ENCODE measurements at regions not wholly inside any gene's neighbourhood (a gene's known extent, or its start where the extent isn't known, plus 50 kb on each side); places are given as distances from the start of the nearest gene placed in this dataset.
A peak's percentile ranks its signal among the peaks of the same experiment; 100 is the strongest.

DNA sequence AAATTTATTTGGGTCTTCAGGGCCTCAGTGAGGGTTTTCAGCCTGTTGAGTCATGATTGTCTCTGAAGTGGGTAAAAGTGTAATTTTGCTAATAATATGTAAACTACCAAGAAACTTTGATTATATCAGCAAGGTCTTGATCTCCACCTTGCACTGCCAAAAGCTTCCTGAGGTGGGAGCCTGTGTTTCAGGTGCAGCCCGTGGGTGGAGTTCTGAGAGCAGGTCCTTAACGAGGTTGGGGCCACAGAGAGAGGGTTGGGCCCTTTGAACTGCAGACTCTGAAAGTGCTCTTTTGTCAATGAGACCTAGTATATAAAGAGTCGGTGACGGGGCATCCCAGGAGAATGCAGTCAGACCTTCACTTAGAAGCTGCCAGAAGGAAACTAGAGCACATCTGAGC lies 129.7 kb upstream of the MAP3K4 start:
- TF ChIP-seq, protein P1, sequence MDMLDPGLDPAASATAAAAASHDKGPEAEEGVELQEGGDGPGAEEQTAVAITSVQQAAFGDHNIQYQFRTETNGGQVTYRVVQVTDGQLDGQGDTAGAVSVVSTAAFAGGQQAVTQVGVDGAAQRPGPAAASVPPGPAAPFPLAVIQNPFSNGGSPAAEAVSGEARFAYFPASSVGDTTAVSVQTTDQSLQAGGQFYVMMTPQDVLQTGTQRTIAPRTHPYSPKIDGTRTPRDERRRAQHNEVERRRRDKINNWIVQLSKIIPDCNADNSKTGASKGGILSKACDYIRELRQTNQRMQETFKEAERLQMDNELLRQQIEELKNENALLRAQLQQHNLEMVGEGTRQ (IDR thresholded peaks at IDR 0.05; ENCODE audit: low read length): no peak
- TF ChIP-seq SP1 (IDR thresholded peaks at IDR 0.05; ENCODE audit: low read depth, low read length) (no peak), CBX5 (IDR thresholded peaks at IDR 0.05; ENCODE audit: low read depth, low read length) (no peak), TEAD4 (IDR thresholded peaks at IDR 0.05; ENCODE audit: low read depth, low read length) (no peak), HDAC2 (IDR thresholded peaks at IDR 0.05; ENCODE audit: borderline replicate concordance in 1 of 2, low read depth in 2 of 2, low read length in 2 of 2) (no peak), SIN3A (conservative IDR thresholded peaks at IDR 0.05 in 1 of 2, IDR thresholded peaks at IDR 0.05 in 1 of 2; ENCODE audit: low read depth in 1 of 2, low read length in 2 of 2) (no peak), RNF2 (IDR thresholded peaks at IDR 0.05; ENCODE audit: borderline replicate concordance, low read depth, low read length, missing control alignments, poor library complexity, severe bottlenecking) (no peak), FOSL1 (IDR thresholded peaks at IDR 0.05; ENCODE audit: insufficient read depth, low read depth, low read length) (no peak), SUZ12 (IDR thresholded peaks at IDR 0.05; ENCODE audit: low read length) (no peak)
- TF ChIP-seq, protein P2, sequence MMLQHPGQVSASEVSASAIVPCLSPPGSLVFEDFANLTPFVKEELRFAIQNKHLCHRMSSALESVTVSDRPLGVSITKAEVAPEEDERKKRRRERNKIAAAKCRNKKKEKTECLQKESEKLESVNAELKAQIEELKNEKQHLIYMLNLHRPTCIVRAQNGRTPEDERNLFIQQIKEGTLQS (IDR thresholded peaks at IDR 0.05; ENCODE audit: insufficient read depth, low read depth, low read length): no peak
- TF ChIP-seq, protein P3, sequence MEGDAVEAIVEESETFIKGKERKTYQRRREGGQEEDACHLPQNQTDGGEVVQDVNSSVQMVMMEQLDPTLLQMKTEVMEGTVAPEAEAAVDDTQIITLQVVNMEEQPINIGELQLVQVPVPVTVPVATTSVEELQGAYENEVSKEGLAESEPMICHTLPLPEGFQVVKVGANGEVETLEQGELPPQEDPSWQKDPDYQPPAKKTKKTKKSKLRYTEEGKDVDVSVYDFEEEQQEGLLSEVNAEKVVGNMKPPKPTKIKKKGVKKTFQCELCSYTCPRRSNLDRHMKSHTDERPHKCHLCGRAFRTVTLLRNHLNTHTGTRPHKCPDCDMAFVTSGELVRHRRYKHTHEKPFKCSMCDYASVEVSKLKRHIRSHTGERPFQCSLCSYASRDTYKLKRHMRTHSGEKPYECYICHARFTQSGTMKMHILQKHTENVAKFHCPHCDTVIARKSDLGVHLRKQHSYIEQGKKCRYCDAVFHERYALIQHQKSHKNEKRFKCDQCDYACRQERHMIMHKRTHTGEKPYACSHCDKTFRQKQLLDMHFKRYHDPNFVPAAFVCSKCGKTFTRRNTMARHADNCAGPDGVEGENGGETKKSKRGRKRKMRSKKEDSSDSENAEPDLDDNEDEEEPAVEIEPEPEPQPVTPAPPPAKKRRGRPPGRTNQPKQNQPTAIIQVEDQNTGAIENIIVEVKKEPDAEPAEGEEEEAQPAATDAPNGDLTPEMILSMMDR (IDR thresholded peaks at IDR 0.05; ENCODE audit: control extremely low read depth in 1 of 3, insufficient read depth in 1 of 3, low read depth in 1 of 3, low read length in 3 of 3): peak; percentile 21 to 43 (median 38)
- TF ChIP-seq, protein P4, sequence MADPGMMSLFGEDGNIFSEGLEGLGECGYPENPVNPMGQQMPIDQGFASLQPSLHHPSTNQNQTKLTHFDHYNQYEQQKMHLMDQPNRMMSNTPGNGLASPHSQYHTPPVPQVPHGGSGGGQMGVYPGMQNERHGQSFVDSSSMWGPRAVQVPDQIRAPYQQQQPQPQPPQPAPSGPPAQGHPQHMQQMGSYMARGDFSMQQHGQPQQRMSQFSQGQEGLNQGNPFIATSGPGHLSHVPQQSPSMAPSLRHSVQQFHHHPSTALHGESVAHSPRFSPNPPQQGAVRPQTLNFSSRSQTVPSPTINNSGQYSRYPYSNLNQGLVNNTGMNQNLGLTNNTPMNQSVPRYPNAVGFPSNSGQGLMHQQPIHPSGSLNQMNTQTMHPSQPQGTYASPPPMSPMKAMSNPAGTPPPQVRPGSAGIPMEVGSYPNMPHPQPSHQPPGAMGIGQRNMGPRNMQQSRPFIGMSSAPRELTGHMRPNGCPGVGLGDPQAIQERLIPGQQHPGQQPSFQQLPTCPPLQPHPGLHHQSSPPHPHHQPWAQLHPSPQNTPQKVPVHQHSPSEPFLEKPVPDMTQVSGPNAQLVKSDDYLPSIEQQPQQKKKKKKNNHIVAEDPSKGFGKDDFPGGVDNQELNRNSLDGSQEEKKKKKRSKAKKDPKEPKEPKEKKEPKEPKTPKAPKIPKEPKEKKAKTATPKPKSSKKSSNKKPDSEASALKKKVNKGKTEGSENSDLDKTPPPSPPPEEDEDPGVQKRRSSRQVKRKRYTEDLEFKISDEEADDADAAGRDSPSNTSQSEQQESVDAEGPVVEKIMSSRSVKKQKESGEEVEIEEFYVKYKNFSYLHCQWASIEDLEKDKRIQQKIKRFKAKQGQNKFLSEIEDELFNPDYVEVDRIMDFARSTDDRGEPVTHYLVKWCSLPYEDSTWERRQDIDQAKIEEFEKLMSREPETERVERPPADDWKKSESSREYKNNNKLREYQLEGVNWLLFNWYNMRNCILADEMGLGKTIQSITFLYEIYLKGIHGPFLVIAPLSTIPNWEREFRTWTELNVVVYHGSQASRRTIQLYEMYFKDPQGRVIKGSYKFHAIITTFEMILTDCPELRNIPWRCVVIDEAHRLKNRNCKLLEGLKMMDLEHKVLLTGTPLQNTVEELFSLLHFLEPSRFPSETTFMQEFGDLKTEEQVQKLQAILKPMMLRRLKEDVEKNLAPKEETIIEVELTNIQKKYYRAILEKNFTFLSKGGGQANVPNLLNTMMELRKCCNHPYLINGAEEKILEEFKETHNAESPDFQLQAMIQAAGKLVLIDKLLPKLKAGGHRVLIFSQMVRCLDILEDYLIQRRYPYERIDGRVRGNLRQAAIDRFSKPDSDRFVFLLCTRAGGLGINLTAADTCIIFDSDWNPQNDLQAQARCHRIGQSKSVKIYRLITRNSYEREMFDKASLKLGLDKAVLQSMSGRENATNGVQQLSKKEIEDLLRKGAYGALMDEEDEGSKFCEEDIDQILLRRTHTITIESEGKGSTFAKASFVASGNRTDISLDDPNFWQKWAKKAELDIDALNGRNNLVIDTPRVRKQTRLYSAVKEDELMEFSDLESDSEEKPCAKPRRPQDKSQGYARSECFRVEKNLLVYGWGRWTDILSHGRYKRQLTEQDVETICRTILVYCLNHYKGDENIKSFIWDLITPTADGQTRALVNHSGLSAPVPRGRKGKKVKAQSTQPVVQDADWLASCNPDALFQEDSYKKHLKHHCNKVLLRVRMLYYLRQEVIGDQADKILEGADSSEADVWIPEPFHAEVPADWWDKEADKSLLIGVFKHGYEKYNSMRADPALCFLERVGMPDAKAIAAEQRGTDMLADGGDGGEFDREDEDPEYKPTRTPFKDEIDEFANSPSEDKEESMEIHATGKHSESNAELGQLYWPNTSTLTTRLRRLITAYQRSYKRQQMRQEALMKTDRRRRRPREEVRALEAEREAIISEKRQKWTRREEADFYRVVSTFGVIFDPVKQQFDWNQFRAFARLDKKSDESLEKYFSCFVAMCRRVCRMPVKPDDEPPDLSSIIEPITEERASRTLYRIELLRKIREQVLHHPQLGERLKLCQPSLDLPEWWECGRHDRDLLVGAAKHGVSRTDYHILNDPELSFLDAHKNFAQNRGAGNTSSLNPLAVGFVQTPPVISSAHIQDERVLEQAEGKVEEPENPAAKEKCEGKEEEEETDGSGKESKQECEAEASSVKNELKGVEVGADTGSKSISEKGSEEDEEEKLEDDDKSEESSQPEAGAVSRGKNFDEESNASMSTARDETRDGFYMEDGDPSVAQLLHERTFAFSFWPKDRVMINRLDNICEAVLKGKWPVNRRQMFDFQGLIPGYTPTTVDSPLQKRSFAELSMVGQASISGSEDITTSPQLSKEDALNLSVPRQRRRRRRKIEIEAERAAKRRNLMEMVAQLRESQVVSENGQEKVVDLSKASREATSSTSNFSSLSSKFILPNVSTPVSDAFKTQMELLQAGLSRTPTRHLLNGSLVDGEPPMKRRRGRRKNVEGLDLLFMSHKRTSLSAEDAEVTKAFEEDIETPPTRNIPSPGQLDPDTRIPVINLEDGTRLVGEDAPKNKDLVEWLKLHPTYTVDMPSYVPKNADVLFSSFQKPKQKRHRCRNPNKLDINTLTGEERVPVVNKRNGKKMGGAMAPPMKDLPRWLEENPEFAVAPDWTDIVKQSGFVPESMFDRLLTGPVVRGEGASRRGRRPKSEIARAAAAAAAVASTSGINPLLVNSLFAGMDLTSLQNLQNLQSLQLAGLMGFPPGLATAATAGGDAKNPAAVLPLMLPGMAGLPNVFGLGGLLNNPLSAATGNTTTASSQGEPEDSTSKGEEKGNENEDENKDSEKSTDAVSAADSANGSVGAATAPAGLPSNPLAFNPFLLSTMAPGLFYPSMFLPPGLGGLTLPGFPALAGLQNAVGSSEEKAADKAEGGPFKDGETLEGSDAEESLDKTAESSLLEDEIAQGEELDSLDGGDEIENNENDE (IDR thresholded peaks at IDR 0.05; ENCODE audit: insufficient replicate concordance, low read length): no peak
